Heart left ventricle (tissue), 16 donors: ENCODE measurements at regions not wholly inside any gene's neighbourhood (a gene's known extent, or its start where the extent isn't known, plus 50 kb on each side); places are given as distances from the start of the nearest gene placed in this dataset.

Experiments
- ATAC-seq, 4 donors: fragments of 200-7000 bp; cut with Tn5 transposase; one replicate each; pipeline ENCODE4 v1.9.1; 2020 to 2022; ENCODE audit warnings: moderate library complexity in 4 of 4, mild to moderate bottlenecking in 3 of 4, moderate number of reproducible peaks in 1 of 4
- DNase-seq, 5 donors: peaks; one replicate each; pipeline ENCODE4 v3.0.0-alpha.2; 2020
- H3K27ac ChIP-seq, 12 donors: fragments of 200-600 bp; sonication (generic) in 4 of 12; one replicate each; pipeline versions ENCODE4 v1.5.0 to v1.8.0; 2016 to 2022; ENCODE audit warnings: mild to moderate bottlenecking in 2 of 12
- H3K27me3 ChIP-seq, 9 donors: fragments of 200-600 bp; sonication (generic) in 2 of 9; one replicate each; pipeline versions ENCODE4 v1.5.1 to v1.8.0; 2016 to 2022; ENCODE audit warnings: mild to moderate bottlenecking in 3 of 9
- H3K36me3 ChIP-seq, 9 donors: fragments of 200-600 bp; sonication (generic) in 2 of 9; one replicate each; pipeline versions ENCODE4 v1.5.0 to v1.8.0; 2018 to 2022; ENCODE audit warnings: mild to moderate bottlenecking in 2 of 9
- H3K4me1 ChIP-seq, 12 donors: fragments of 200-600 bp; sonication (generic) in 4 of 12; one replicate each; pipeline versions ENCODE4 v1.5.0 to v1.8.0; 2016 to 2022; ENCODE audit warnings: mild to moderate bottlenecking in 3 of 12
- H3K4me3 ChIP-seq, 12 donors: fragments of 200-600 bp; sonication (generic) in 4 of 12; one replicate each; pipeline versions ENCODE4 v1.5.0 to v1.8.0; 2017 to 2022; ENCODE audit warnings: mild to moderate bottlenecking in 9 of 12, moderate library complexity in 4 of 12
- H3K9me3 ChIP-seq, 12 donors: fragments of 200-600 bp; sonication (generic) in 4 of 12; one replicate each; pipeline versions ENCODE4 v1.5.0 to v1.8.0; 2016 to 2022; ENCODE audit warnings: mild to moderate bottlenecking in 1 of 12
- CTCF ChIP-seq, 12 donors: fragments of 200-600 bp; sonication (generic) in 4 of 12; IDR thresholded peaks; one replicate each; pipeline versions ENCODE4 v1.5.0 to v1.8.0; 2018 to 2022; ENCODE audit warnings: antibody characterized with exemption in 12 of 12, mild to moderate bottlenecking in 5 of 12
- POLR2A ChIP-seq, 2 donors: fragments of 450-650 bp; IDR thresholded peaks; one replicate each; pipeline ENCODE4 v1.6.1; 2017; ENCODE audit warnings: antibody characterized with exemption in 2 of 2, mild to moderate bottlenecking in 2 of 2, moderate library complexity in 2 of 2
- WGBS, 4 donors: extraction: QIAGEN DNeasy Blood & Tissue Kit in 2 of 4; methylation state at CpG; one replicate each; pipeline versions ENCODE4 v1.1.5 to v1.1.7; 2013 to 2018; 5-methylcytosine and 5-hydroxymethylcytosine counted together
- intact Hi-C, 10 donors: fragments of 100-400 bp; cut with DNase I; formaldehyde crosslinking; loops; one replicate each; pipeline versions ENCODE4 v1.11.1 to v1.14.2; 2022
- donor health status: ischemic (EF 13 %, LVEDD 7.1; RV severe dilation, severe dysfunction).
- donor health status: healthy with polysubstance abuse.
- donor health status: DM: no; HTN: yes; CAD: no.
- donor health status: DM: no; HTN: no; CAD: no.
- donor health status: ischemic (EF 25% LVEDD 6.9; RV normal size, moderate dysfunction).
- donor health status: ischemic (EF 25% LVEDD 5.7; RV mildly dilated, moderate dysfunction).
- donor health status: healthy.
- donor health status: DM: yes; HTN: yes; CAD: no.
- donor health status: ischemic (EF 35%, LVEDD 5.7; RV mildly dilated, moderate dysfunction).
- donor health status: nonischemic (EF 11% LVEDD 7.7; RV severe dilation, severe dysfunction).
- donor health status: DM: yes; HTN: yes; CAD: no.
- donor health status: PGD.
- donor health status: ischemic (EF 29% LVEDD 5.4; RV normal size, mild dysfunction).
- donor health status: nonischemic (EF 23%, LVEDD 6.1; RV moderate dilation, normal function).

DNA sequence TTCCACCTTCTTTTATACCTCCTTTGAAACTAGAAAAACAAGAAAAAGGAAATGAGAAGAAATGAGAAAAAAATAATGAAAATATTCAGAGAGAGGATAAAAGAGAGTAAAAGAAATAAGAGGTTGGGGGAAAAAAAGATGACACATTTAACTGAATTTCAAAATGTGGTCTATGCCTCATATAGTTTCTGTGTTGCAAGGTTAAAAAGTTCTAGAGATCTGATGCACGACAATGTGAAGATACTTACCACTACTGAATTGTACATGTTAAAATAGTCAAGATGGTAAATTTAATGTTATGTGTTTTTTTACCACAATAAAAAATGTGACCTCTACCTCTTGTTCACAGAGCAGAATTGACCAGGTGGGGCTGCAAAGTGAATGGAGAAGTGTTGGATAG is 314.8 kb upstream of the OR4E1 start:
- 79 to 90% (median 83%) methylated on average over 1 of the region's 1 CpG for WGBS, 4 donors
- Histone ChIP-seq H3K4me3 (no peak overlapping the region), H3K9me3 (no peaks in the 10 kb centered on the region), H3K4me1 (no peaks in the 10 kb centered on the region), H3K27ac (no peak overlapping the region), H3K36me3 (no peaks in the 10 kb centered on the region), H3K27me3 (peaks cover 0 to 11% (median 0%) of the 10 kb centered on the region in 9 donors)
- ATAC-seq, result no peak
- intact Hi-C loops, result no loop called here
- DNase-seq, result no peak
- TF ChIP-seq POLR2A (IDR thresholded peaks at IDR 0.05), result no peak
- TF ChIP-seq CTCF (IDR thresholded peaks at IDR 0.05), result no peak

GRCh38 chr14:21987937-21988336 is 314.3 kb upstream of the OR4E1 start:
- H3K4me1 ChIP-seq, result no peaks in the 10 kb centered on the region
- no peak for ATAC-seq
- 20 to 29% (median 25%) methylated on average over 3 of the region's 3 CpGs for WGBS, 4 donors
- peaks cover 0 to 11% (median 0%) of the 10 kb centered on the region in 9 donors for H3K27me3 ChIP-seq
- H3K27ac ChIP-seq, result no peak overlapping the region
- no peaks in the 10 kb centered on the region for H3K9me3 ChIP-seq
- H3K4me3 ChIP-seq, result no peak overlapping the region
- peak in 8 of 12 donors; percentile 14 to 44 (median 32) for TF ChIP-seq CTCF (IDR thresholded peaks at IDR 0.05)
- TF ChIP-seq POLR2A (IDR thresholded peaks at IDR 0.05), result no peak
- H3K36me3 ChIP-seq, result no peaks in the 10 kb centered on the region
- intact Hi-C loops, result no loop called here
- DNase-seq, result no peak

GRCh38 chr14:21985081-21985480 is 311.5 kb upstream of the OR4E1 start:
- DNase-seq (no peak), ATAC-seq (no peak)
- H3K4me3 ChIP-seq, result no peak overlapping the region
- TF ChIP-seq POLR2A (IDR thresholded peaks at IDR 0.05), result no peak
- TF ChIP-seq CTCF (IDR thresholded peaks at IDR 0.05), result no peak
- no peak overlapping the region for H3K27ac ChIP-seq
- intact Hi-C loops, result no loop called here
- no peaks in the 10 kb centered on the region for H3K36me3 ChIP-seq
- no peaks in the 10 kb centered on the region for H3K4me1 ChIP-seq
- 14 to 27% (median 21%) methylated on average over 2 of the region's 2 CpGs for WGBS, 4 donors
- H3K27me3 ChIP-seq, result peaks cover 0 to 3% (median 0%) of the 10 kb centered on the region in 9 donors
- peaks cover 0 to 8% (median 0%) of the 10 kb centered on the region in 12 donors for H3K9me3 ChIP-seq

DNA sequence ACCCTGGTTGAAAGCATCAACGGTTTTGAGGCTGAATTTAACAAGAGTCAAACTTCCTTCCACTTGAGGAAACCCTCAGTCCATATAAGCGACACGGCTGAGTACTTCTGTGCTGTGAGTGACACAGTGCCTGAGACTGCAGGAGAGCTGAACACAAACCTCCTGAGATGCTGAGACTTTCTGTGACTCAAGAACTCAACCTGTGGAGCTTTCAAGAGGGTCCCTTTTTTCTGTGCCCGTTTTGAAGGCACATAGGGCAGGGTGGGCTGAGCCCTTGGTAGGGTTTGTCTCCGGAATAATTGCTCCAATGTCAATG is 305.3 kb upstream of the OR4E1 start:
- no peak for DNase-seq
- ATAC-seq, result no peak
- TF ChIP-seq CTCF (IDR thresholded peaks at IDR 0.05), result no peak
- no peak for TF ChIP-seq POLR2A (IDR thresholded peaks at IDR 0.05)
- WGBS, 4 donors, result 72 to 81% (median 79%) methylated on average over 5 of the region's 5 CpGs
- Histone ChIP-seq H3K9me3 (peaks cover 0 to 8% (median 0%) of the 10 kb centered on the region in 12 donors), H3K36me3 (no peaks in the 10 kb centered on the region), H3K27ac (no peak overlapping the region), H3K27me3 (peaks cover 0 to 13% (median 0%) of the 10 kb centered on the region in 9 donors), H3K4me1 (no peaks in the 10 kb centered on the region), H3K4me3 (no peak overlapping the region)
- intact Hi-C loops, result no loop called here
